ENCODE measurements at regions not wholly inside any gene's neighbourhood (a gene's known extent, or its start where the extent isn't known, plus 50 kb on each side); places are given as distances from the start of the nearest gene placed in this dataset.

DNA sequence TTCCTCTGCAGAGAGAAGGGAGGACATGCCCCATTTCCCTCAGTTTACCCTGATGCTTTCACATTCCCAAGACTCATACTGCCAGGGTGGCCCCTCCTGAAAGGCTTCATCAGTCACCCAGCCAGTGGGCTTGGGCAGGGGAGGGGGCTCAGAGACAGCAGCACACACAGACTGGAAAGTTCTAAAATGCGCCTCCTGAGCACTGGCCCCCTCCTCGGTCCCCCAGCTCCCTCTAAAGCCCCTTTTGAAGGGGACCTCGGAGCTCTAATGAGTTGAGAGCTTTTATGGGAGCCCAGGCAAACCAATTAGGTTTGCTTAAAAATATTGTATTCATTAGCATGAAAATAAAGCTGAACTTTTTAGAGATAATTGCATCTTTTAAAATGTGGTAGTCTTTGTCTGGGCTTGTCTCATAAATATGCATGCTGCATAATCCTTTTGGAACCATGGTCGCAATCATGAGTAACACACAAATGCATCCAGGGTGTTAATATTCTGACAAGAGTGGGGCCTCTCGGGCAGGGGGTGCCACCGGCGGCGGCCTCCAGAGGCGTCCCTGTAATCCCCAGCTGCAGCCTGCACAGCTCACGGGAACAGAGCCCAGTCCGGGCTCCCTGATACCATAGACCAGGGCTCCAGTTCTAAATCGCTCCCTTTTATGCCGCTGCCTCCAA, 78.5 kb downstream of the RPLP1 start:
- DNase-seq, result no peak

DNA sequence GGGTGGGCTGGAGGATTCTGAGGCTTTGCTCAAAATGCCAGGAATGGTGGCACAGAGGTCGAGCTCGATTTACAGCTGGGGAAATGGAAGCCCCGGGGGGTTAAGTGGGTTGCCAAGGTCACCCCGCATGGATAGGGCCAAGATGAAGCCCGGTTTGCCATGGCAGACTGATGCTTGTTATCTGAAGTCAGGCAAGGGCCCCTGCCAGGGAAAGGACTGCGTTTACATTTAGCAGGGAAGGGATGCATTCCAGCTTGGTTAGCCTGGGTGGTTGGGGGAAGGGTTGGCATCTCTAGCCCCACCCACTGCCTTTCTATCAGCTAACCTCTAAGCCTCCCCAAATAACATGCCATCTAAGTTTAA, 79.0 kb downstream of the RPLP1 start:
- DNase-seq, result no peak

DNA sequence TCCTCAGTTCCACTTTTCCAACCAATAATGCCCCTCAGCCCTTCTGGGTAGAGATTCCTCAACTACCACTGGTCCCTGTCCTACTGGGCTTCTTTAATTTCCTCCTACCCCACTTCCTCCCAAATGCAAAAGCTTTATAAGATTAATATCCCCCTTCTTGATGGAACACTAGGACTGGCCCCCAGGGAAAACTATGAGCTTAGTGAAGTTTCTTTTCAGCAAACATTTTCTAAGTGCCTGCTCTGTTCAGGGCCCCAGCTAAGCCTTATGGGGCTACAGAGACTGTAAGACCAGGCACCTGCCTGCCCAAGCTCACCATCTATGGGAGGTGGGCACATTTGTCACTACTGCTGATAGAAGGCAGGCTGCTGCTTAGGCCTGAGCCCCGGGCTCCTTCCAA, 79.4 kb downstream of the RPLP1 start:
- no peak for DNase-seq

DNA sequence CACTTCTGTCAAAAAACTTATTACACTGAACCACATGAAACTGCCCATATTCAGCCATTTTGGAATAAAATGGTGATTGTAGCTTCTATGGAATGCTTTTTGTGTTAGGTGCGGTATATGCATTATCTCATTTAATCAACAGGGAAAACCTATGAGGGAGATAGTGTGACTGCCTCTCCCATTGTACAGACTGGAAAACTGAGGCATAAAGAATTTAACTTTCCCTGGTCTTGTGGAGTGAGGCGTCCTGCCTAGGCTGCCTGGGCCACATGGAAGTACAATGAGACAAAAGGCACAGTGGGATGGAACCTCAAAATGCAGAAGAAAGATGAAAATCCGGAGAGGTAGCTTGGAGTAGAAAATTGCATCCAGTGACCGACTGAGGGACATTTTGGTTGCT, 80.2 kb downstream of the RPLP1 start:
- no peak for DNase-seq

DNA sequence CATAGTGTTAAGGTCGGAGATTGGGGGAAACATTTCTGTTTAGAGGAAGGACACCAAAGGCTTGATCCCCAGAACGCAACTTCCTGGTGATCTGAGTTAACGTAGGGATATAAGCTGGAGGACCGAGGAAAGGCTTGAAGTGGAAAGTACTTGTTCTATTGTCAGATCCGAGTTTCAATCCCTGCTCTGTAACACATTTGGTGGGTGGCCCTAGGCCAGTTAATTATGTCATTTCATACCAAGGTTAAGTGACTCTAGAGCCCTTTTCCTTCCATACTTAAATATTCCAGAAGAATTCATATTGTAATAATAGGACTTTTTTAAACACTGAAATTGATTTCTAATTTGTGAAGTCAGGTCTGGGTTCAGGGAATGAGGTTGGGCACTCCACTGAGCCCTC, 80.9 kb downstream of the RPLP1 start:
- no peak for DNase-seq

DNA sequence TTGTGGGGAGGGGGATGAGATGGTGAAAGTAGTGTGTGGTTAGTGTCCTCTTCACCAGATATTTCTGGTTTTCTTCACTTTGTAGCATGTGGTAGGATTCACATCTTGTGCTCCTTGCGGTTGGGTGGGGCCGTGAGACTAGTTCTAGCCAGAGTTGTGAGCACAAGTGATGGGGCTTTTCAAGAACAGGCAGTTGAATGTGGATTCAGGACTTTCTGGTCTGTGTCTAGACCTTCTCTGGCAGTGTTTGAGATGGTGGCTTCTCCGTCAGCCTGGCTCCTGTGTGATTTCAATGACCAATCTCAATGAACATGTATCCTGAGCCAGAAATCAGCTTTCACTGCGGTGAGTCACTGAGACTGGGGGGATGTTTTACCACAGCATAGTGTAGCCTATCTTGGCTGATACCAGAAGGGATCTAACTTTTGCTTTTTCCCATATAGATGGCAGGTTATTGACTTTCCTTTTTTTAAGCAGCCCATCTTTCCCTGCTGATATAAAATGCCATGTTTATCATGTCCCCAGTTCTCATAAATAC, 82.6 kb downstream of the RPLP1 start:
- DNase-seq, result no peak

DNA sequence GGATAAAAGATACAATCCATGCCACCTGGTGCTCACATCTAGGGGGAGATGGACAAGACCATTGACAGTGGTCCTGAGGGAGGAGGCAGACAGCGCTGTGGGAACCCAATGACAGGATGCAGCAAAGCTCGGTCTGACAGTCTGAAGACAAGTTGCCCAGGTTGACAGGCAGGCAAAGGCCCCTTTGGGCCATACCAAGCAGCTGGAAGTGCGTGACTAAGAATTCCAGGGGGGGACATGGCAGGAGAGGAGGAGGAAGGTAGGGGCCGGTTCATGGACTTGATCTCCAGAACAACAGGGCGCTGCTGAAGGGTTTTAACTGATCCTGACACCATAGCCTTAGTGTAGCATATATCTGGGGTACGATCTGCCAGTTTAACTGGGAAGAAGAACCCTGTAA, 83.4 kb downstream of the RPLP1 start:
- DNase-seq, result no peak

DNA sequence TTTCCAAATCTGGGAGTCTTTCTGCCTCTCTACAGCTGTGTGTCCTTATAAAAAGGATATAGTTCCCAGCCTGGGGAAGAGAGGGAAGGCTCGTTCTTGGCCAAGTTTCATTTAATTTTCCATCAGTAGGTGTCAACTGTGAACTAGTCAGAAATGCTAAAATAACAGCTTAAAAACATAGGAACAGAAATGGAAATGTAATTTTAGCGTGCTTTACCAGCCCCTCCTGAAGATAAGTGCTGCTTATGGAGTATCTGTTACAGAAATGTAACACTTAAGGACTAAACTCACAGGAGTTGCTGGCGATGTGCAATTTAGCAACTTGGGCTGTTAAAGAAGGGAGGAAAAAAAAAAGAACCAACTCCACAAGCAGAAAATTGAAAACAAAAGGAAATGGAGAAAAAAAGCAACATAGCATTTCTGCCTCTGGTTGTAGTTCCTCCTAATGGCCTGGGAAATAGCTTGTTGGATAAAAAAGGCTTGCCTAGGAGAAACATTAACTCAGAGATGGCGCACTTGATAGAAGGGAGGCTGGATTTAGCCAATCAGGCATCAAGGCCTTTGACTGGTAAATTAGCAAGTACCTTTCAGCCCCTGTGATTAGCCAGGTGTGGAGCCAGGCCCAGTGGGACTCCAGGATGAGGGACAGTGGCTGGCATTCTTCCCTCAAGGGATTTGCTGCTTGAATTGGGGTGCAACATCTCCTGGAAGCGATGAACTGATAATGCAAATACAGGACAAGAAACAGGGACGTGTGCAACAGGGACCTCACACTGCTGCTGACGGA, 84.3 kb downstream of the RPLP1 start:
- no peak for DNase-seq

DNA sequence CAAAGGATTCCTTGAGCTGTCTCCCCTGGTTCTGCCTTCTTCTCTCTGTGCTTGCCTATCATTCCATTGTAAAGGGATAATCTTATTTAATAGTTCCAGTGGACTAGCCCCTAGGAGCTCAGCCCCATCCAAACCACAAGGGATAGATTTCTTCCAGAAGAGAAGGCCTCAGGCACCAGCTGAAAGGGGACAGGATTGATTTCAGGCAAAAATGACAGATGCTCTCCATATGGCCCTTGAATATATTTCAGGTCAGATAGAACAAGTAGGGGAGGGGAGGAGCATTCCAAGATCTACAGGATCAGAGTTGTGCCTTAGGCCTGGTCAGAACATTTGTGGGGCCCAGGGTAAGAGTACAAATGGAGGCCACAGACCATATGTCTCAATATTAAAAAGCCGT, 85.3 kb downstream of the RPLP1 start:
- no peak for DNase-seq

DNA sequence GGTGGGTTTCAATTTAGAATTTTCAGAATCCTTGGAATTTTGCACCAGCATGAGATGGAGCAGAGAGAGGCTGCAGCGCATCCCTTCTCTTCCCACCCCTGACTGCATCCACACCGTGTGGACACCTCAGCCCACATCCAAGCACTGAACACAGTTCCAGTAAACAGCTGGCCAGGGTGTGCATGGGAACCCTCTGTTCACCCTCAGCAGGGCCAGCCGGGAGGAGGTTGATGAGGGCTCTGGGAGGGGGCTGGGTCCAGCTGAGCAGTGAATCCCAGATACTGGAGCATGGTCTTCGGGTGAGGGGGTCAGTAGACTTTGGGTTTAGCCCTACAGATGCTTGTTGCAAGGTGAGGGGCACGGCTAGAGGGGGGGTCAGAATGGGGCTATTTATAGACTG, 85.8 kb downstream of the RPLP1 start:
- DNase-seq, result no peak

DNA sequence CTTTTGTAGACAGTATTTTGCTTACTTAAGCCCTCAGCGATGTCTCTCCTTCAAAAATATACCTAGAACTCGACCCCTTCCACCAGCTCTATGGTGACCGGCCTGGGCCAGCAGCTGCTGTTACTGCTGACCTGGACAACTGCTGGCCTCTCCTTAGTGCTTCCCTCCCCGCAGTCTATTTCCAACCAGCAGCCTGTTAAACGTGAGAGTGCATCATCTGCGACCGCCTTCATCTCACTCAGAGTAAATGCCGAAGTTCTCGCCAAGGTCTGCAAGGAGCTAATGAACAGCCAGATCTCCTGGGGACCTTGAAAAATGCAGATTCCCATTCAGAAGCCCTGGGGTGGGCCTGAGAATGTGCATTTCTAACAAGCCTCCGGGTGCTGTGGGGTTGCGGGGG, 86.7 kb downstream of the RPLP1 start:
- DNase-seq, result no peak

DNA sequence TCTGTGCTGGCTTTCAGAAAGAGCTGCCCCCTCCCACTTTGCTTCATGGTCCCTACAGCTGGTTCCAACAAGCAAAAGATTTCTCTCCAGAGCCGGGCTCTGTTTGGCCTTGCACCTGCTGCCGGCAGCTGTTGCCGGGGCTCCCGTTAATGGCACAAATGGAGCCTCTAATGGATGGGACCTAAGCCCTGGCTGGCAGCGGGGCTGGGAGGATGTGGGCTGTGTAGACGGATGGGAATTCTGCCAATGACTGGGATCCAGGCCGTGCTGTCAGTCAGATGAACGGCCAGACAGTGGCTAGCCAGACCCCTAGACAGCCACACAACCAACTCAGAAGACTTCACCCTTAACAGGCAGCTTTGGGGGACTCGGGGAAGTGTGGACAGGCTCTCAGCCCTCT, 88.0 kb downstream of the RPLP1 start:
- no peak for DNase-seq

DNA sequence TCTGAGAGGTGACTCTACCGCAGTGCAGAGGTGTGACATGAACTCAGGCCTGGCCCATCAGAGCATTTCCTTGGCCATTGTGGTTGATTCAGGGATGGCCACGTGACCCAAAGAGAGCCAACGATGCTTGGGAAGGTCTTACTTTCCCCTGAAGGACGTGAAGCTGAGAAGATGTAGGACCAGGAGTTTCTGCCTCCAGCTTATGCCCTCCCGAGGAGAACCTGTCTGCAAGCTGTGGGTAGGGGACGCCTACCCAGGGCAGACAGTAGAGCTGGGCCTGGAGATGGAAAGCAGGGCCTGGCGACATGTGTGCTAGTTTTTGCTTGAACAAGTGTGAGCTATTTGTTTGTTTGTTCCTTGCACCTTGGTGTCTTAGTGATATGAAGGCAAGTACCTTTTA, 89.4 kb downstream of the RPLP1 start:
- DNase-seq, result no peak

DNA sequence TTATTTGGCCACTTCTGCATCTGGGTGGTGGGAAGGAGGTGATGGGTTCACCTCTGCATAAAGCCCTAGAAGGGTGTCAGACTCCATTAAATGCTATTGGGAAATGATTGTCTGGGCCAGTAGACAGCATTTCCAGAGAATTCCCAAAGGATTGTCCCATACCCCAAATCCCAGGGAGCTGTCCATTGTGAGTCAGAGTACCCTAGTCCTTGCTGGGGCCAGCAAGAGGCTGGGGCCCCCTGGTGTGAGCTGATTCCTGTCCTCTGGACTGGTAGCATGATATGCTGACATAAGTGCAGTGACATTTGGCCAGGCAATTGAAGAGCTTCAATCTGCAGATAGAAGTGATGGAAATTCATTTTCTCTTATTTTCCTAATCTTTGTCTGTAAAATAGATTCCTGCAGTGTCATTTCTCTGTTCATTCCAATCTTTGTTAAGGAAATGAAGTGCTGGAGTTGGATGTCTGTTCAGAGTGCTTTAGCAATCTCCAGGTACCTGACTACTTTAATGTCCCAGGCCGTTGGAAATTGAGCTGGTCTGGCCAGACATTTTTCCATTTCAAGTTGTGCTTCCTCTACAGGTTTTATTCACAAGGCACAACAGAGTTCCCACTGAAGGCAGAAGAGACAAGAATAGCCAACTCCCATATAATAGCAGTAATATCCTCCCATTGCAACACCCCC, 91.2 kb downstream of the RPLP1 start:
- DNase-seq, result no peak

DNA sequence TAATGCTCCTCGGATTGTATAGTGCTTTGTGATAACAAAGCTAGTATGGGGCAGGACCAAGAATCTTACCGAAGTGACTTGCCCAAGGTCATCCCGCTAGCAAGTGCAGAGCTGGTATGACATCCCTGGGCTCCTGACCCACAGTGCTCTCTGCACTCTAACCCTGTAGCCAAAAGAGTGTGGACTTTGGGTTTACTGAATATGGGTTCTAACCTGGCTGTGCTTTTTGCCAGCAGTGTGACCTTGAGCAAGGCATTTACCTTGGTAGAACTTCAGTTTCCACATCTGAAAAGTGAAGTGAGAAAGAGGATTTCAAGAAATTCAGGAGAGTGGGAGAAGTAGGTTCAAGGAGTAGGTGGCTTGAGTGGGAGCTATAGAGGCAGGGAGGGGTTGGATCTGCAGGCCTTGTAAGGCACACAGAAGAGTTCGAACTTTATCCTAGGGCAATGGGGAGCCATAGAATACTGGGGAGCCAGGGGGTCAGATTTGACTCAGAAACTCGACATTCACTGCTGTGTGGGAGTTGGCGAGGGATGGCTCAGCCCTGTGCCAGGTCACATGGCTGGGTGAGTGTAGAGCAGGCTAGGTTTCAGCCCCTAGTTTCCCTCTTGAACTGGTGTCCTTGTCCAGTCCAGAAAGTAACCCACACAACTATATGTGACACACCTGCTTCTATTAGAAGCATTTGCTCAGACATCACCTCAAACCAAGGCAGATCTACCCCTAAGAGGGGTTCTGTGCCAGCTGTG, 91.9 kb downstream of the RPLP1 start:
- DNase-seq, result no peak

DNA sequence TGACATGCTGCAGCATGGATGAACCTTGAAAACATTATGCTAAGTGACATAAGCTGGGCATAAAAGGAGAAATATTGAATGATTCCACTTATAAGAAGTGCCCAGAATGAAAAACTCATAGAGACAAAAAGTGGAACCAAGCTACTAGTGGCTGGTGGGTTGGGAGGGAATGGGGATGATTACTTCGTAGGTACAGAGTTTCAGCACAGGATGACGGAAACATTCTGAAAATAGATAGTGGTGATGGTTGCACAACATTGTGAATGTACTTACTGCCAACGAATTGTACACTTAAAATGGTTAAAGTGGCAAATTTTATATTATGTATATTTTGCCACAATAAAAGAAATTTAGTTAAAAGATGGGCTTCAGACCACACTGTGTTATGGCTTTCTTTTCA, 93.6 kb downstream of the RPLP1 start:
- DNase-seq, result no peak

DNA sequence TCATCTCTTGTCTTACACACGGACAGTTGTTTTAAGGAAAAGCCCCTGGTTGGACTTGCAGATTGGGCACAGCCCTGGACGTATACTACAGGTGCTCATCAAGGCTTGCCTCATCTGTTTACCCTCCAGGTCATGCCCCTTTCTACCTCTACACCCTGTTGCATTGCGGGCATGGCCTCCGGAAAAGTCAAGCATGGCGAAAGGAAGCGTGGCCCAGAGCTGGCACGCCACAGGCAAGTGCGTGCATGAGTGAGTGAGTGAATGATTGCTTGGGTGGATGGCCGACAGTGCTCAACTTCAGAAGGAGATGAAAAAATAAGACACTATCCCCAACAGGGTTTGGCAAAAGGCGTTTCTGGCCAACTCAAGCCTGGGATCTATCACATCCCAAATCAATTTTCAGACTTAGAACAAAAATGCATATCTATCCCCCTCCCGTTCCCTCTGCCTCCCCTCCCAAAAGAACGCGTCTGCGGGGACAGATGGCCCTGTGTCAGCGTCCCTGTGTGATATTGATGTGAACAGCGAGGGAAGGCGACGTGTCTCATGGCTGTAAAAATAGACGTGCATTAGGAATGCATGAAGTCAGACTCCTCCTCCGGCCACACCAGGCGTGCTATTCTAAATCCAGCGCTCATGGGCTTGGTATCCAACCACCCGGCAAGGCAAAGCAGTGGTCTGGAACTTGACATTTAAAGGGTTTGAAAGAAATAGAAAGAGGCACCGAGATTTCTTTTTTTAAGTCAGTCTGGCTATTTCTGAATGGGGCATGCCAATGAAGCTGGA, 96.0 kb downstream of the RPLP1 start:
- DNase-seq, result no peak

DNA sequence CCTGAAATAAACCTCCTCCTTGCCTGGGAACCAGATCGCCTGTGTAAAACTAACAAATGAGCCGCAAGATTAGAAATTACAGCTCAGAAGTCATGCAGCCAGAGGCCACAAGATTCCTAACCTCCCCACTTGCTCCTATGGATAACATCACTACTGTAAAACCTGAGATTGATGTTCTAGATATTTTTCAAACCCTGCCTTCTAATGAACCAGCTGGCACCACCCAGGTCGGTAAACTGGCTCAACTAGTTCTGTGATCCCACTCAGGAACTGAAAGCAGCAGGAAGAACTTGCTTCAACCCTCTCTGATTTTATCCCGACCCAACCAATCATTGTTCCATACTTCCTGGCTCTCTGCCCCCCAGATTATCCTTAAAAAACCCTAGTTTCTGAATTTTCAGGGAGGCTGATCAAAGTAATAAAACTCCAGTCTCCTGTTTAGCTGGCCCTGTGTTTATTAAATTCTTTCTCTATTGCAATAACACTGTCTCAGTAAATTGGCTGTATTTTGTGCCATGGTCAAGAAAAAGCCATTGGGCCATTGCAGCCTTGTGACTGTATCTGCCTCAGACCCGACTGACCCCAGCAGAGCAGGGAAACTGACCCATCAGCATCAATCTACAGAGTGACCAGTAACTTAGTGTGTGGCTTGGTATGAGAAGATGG, 98.9 kb downstream of the RPLP1 start:
- no peak for DNase-seq

DNA sequence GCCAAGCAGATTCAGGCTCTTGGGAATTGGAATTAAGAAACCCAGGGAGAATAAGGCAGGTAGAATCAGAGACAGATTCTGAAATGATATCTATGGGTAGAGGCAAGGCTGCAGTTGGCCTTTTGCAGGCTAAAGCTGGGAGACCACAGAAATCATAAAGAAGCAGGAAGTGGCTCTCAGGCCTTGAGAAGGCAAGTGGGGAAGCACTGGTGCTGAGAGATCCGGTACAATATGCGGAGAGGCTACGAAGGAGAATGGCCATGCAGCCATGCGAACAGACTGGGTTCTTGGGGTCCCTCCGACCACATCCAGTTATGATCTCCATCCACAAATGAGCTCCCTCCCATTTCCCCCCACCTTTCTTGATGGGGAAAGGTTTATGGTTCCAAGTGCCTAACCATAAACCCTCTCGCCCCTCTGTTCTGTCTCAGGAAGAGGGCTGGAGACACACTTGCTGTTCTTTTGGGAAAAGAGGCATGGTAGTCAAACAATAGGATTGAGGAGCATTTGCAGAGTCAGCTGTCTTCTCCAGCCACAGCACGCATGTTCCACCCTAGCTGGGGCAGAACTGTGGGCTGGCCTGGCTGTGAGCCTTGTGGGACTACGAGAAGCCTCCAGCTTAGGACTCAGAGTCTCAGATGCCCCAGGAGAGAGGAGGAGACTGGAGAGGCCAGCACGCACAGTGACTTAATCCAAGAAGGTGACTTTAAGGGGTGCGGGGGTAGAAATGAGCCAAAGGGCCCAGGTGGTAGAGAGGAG, 99.6 kb downstream of the RPLP1 start:
- no peak for DNase-seq

DNA sequence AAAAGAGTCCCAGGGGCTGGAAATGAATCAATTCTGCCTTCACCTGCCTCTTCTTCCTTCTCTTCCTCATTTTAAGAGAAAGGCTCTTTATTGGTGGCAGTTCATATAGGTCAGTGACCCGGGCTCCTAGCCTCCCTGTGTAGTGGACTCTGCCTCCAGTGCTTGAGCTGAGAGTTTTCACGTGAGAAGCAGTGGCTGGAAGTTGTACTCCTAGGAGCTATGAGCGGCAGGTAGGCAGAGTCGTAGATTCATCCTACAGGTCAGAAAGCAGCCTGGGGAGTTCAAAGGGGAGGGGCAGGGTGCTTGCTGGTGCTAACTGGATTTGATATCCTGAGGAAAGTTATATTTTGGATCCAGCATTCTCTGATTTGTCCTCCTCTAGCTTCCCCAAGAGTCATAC, 101.1 kb downstream of the RPLP1 start:
- DNase-seq, result no peak
